SK-N-SH (cell line): ENCODE measurements at regions not wholly inside any gene's neighbourhood (a gene's known extent, or its start where the extent isn't known, plus 50 kb on each side); places are given as distances from the start of the nearest gene placed in this dataset.

Source experiments
- EZH2phosphoT487 ChIP-seq: fragments of 200-600 bp; sonication (generic); IDR thresholded peaks from 2 replicates; pipeline ENCODE4 v1.6.1; 2017; ENCODE audit warnings: low read depth, mixed run types, mild to moderate bottlenecking, antibody characterized with exemption, moderate library complexity, borderline replicate concordance
- FOXJ3 ChIP-seq: sonication (generic); formaldehyde crosslinking; IDR thresholded peaks from 2 replicates; pipeline ENCODE4 v1.5.1; 2020; ENCODE audit warnings: mild to moderate bottlenecking, missing genetic modification reagents
- GABPA ChIP-seq: IDR thresholded peaks from 2 replicates; pipeline ENCODE4 v1.4.0; 2012; ENCODE audit warnings: low read depth, mild to moderate bottlenecking
- MEF2A ChIP-seq: IDR thresholded peaks from 2 replicates; pipeline ENCODE4 v1.4.0; 2012; ENCODE audit warnings: low read depth, borderline replicate concordance
- NFIC ChIP-seq: IDR thresholded peaks from 2 replicates; pipeline ENCODE4 v1.4.0; 2012; ENCODE audit warnings: borderline replicate concordance
- NRF1 ChIP-seq: IDR thresholded peaks from 2 replicates; pipeline ENCODE4 v1.6.1; 2012; ENCODE audit warnings: low read depth, mild to moderate bottlenecking, low read length
- POLR2AphosphoS5 ChIP-seq: IDR thresholded peaks from 2 replicates; pipeline ENCODE4 v1.6.1; 2012; ENCODE audit warnings: low read depth, low read length
- RFX5 ChIP-seq: IDR thresholded peaks from 2 replicates; pipeline ENCODE4 v1.6.1; 2012; ENCODE audit warnings: mild to moderate bottlenecking, improper control_type of control experiment, low read length
- RXRA ChIP-seq: IDR thresholded peaks from 2 replicates; pipeline ENCODE4 v1.4.0; 2012; ENCODE audit warnings: low read depth, mild to moderate bottlenecking, borderline replicate concordance
- TCF12 ChIP-seq: IDR thresholded peaks from 2 replicates; pipeline ENCODE4 v1.4.0; 2012
- TEAD4 ChIP-seq: IDR thresholded peaks from 2 replicates; pipeline ENCODE4 v1.4.0; 2012; ENCODE audit warnings: mild to moderate bottlenecking, borderline replicate concordance; ENCODE audit not compliant: insufficient read depth
- TF ChIP-seq, protein P1 (sequence below): fragments of 200-600 bp; sonication (generic); IDR thresholded peaks from 2 replicates; pipeline ENCODE4 v1.6.1; 2017; ENCODE audit warnings: antibody characterized with exemption, mild to moderate bottlenecking, moderate library complexity
- TF ChIP-seq, protein P2 (sequence below): fragments of 150-350 bp; IDR thresholded peaks from 2 replicates; pipeline ENCODE4 v1.6.1; 2016; ENCODE audit warnings: mild to moderate bottlenecking, low read depth, low read length
- TF ChIP-seq, protein P3 (sequence below): IDR thresholded peaks from 2 replicates; pipeline ENCODE4 v1.4.0; 2012; ENCODE audit warnings: low read depth, borderline replicate concordance

DNA sequence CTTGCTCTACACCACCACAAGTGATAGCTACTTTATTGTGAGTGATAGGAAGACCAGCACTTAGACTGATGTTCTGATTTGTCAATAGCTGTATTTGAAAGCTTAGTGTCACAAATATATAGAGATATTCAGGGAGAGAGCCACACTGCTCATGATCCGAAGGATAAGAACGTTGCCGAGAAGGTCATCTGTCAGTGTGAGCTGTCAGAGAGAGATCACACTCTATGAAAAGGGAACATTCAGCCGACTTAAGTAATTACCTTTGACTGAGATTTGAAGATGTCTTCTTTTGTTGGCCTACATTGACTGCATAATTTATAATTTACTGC, 322.6 kb downstream of the TFEC start:
- TF ChIP-seq, protein P1, sequence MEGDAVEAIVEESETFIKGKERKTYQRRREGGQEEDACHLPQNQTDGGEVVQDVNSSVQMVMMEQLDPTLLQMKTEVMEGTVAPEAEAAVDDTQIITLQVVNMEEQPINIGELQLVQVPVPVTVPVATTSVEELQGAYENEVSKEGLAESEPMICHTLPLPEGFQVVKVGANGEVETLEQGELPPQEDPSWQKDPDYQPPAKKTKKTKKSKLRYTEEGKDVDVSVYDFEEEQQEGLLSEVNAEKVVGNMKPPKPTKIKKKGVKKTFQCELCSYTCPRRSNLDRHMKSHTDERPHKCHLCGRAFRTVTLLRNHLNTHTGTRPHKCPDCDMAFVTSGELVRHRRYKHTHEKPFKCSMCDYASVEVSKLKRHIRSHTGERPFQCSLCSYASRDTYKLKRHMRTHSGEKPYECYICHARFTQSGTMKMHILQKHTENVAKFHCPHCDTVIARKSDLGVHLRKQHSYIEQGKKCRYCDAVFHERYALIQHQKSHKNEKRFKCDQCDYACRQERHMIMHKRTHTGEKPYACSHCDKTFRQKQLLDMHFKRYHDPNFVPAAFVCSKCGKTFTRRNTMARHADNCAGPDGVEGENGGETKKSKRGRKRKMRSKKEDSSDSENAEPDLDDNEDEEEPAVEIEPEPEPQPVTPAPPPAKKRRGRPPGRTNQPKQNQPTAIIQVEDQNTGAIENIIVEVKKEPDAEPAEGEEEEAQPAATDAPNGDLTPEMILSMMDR: no peak
- TF ChIP-seq EZH2phosphoT487 (no peak), RFX5 (no peak), GABPA (no peak), FOXJ3 (CRISPR knock-in tag) (no peak), TCF12 (no peak), POLR2AphosphoS5 (no peak), TEAD4 (no peak), NFIC (no peak), RXRA (no peak), MEF2A (no peak), NRF1 (no peak)
- TF ChIP-seq, protein P2, sequence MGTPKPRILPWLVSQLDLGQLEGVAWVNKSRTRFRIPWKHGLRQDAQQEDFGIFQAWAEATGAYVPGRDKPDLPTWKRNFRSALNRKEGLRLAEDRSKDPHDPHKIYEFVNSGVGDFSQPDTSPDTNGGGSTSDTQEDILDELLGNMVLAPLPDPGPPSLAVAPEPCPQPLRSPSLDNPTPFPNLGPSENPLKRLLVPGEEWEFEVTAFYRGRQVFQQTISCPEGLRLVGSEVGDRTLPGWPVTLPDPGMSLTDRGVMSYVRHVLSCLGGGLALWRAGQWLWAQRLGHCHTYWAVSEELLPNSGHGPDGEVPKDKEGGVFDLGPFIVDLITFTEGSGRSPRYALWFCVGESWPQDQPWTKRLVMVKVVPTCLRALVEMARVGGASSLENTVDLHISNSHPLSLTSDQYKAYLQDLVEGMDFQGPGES: no peak
- TF ChIP-seq, protein P3, sequence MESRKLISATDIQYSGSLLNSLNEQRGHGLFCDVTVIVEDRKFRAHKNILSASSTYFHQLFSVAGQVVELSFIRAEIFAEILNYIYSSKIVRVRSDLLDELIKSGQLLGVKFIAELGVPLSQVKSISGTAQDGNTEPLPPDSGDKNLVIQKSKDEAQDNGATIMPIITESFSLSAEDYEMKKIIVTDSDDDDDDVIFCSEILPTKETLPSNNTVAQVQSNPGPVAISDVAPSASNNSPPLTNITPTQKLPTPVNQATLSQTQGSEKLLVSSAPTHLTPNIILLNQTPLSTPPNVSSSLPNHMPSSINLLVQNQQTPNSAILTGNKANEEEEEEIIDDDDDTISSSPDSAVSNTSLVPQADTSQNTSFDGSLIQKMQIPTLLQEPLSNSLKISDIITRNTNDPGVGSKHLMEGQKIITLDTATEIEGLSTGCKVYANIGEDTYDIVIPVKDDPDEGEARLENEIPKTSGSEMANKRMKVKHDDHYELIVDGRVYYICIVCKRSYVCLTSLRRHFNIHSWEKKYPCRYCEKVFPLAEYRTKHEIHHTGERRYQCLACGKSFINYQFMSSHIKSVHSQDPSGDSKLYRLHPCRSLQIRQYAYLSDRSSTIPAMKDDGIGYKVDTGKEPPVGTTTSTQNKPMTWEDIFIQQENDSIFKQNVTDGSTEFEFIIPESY: no peak
